ENCODE measurements at regions not wholly inside any gene's neighbourhood (a gene's known extent, or its start where the extent isn't known, plus 50 kb on each side); places are given as distances from the start of the nearest gene placed in this dataset.

DNA sequence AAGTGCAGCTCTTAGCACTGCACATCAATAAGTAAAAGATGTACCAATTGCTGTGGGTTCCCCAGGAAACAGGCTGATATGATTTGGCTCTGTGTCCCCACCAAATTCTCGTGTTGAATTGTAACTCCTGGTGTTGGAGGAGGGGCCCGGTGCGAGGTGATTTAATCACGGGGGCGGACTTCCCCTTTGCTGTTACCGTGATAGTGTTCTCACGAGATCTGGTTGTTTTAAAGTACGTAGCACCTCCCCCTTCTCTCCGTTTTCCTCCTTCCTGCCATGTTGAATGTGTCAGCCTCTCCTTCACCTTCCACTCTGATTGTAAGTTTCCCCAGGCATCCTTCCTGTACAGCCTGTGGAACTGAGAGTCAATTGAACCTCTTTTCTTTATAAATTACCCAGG is 93.2 kb upstream of the ACTBL2 start:
- TF ChIP-seq, protein P1, sequence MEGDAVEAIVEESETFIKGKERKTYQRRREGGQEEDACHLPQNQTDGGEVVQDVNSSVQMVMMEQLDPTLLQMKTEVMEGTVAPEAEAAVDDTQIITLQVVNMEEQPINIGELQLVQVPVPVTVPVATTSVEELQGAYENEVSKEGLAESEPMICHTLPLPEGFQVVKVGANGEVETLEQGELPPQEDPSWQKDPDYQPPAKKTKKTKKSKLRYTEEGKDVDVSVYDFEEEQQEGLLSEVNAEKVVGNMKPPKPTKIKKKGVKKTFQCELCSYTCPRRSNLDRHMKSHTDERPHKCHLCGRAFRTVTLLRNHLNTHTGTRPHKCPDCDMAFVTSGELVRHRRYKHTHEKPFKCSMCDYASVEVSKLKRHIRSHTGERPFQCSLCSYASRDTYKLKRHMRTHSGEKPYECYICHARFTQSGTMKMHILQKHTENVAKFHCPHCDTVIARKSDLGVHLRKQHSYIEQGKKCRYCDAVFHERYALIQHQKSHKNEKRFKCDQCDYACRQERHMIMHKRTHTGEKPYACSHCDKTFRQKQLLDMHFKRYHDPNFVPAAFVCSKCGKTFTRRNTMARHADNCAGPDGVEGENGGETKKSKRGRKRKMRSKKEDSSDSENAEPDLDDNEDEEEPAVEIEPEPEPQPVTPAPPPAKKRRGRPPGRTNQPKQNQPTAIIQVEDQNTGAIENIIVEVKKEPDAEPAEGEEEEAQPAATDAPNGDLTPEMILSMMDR (IDR thresholded peaks at IDR 0.05), result no peak
- no peak for TF ChIP-seq POLR2A (IDR thresholded peaks at IDR 0.05)
